ENCODE measurements at regions not wholly inside any gene's neighbourhood (a gene's known extent, or its start where the extent isn't known, plus 50 kb on each side); places are given as distances from the start of the nearest gene placed in this dataset.

- Histone ChIP-seq H3F3A (ENCODE audit: control insufficient read depth, insufficient read depth) (no peaks in the 10 kb centered on the region), H3K4me1 (ENCODE audit: control insufficient read depth, low read length) (no peaks in the 10 kb centered on the region), H3K36me3 (ENCODE audit: control insufficient read depth, low read length) (no peaks in the 10 kb centered on the region), H3K27me3 (ENCODE audit: control insufficient read depth, low read length) (no peaks in the 10 kb centered on the region), H3K79me2 (ENCODE audit: control insufficient read depth, low read length) (no peaks in the 10 kb centered on the region), H4K20me1 (ENCODE audit: control insufficient read depth, insufficient read depth, low read depth, low read length) (no peaks in the 10 kb centered on the region), H3K4me3 (ENCODE audit: low read length) (no peak overlapping the region), H3K9me3 (ENCODE audit: control insufficient read depth, insufficient read depth, low read length) (no peaks in the 10 kb centered on the region), H3K9me2 (replicated peaks; ENCODE audit: control insufficient read depth, low read length) (no peaks in the 10 kb centered on the region), H3K27ac (ENCODE audit: low read depth, low read length) (no peak overlapping the region), H3K4me2 (ENCODE audit: low read length) (no peak overlapping the region)
- TF ChIP-seq CTCF (IDR thresholded peaks at IDR 0.05; ENCODE audit: low read depth, low read length, poor library complexity, severe bottlenecking) (no peak), EZH2phosphoT487 (IDR thresholded peaks at IDR 0.05; ENCODE audit: borderline replicate concordance, low read length) (no peak)
These were observed 618.7 kb downstream of the PKHD1 start for GRCh38 chr6:51468704-51469103.

- Histone ChIP-seq H3K4me3 (ENCODE audit: low read length) (no peak overlapping the region), H3K9me2 (replicated peaks; ENCODE audit: control insufficient read depth, low read length) (no peaks in the 10 kb centered on the region), H3K27me3 (ENCODE audit: control insufficient read depth, low read length) (no peaks in the 10 kb centered on the region), H3K27ac (ENCODE audit: low read depth, low read length) (no peak overlapping the region), H4K20me1 (ENCODE audit: control insufficient read depth, insufficient read depth, low read depth, low read length) (no peaks in the 10 kb centered on the region), H3K9me3 (ENCODE audit: control insufficient read depth, insufficient read depth, low read length) (no peaks in the 10 kb centered on the region), H3K36me3 (ENCODE audit: control insufficient read depth, low read length) (no peaks in the 10 kb centered on the region), H3F3A (ENCODE audit: control insufficient read depth, insufficient read depth) (no peaks in the 10 kb centered on the region), H3K4me1 (ENCODE audit: control insufficient read depth, low read length) (no peaks in the 10 kb centered on the region), H3K4me2 (ENCODE audit: low read length) (no peak overlapping the region), H3K79me2 (ENCODE audit: control insufficient read depth, low read length) (no peaks in the 10 kb centered on the region)
- TF ChIP-seq CTCF (IDR thresholded peaks at IDR 0.05; ENCODE audit: low read depth, low read length, poor library complexity, severe bottlenecking) (no peak), EZH2phosphoT487 (IDR thresholded peaks at IDR 0.05; ENCODE audit: borderline replicate concordance, low read length) (no peak)
These were observed 614.5 kb downstream of the PKHD1 start for GRCh38 chr6:51472745-51473487.

- H4K20me1 ChIP-seq (ENCODE audit: control insufficient read depth, insufficient read depth, low read depth, low read length): no peaks in the 10 kb centered on the region
- H3K4me1 ChIP-seq (ENCODE audit: control insufficient read depth, low read length): no peaks in the 10 kb centered on the region
- H3K27ac ChIP-seq (ENCODE audit: low read depth, low read length): no peak overlapping the region
- no peaks in the 10 kb centered on the region for H3K9me3 ChIP-seq (ENCODE audit: control insufficient read depth, insufficient read depth, low read length)
- no peak for TF ChIP-seq EZH2phosphoT487 (IDR thresholded peaks at IDR 0.05; ENCODE audit: borderline replicate concordance, low read length)
- TF ChIP-seq CTCF (IDR thresholded peaks at IDR 0.05; ENCODE audit: low read depth, low read length, poor library complexity, severe bottlenecking): no peak
- no peaks in the 10 kb centered on the region for H3K27me3 ChIP-seq (ENCODE audit: control insufficient read depth, low read length)
- H3K4me2 ChIP-seq (ENCODE audit: low read length): no peak overlapping the region
- H3K36me3 ChIP-seq (ENCODE audit: control insufficient read depth, low read length): no peaks in the 10 kb centered on the region
- H3K4me3 ChIP-seq (ENCODE audit: low read length): no peak overlapping the region
- H3K79me2 ChIP-seq (ENCODE audit: control insufficient read depth, low read length): no peaks in the 10 kb centered on the region
- no peaks in the 10 kb centered on the region for H3F3A ChIP-seq (ENCODE audit: control insufficient read depth, insufficient read depth)
- H3K9me2 ChIP-seq (replicated peaks; ENCODE audit: control insufficient read depth, low read length): no peaks in the 10 kb centered on the region
These were observed 613.1 kb downstream of the PKHD1 start for GRCh38 chr6:51474022-51474975.
